GM21360 (cell line): ENCODE measurements at regions not wholly inside any gene's neighbourhood (a gene's known extent, or its start where the extent isn't known, plus 50 kb on each side); places are given as distances from the start of the nearest gene placed in this dataset.
"Not testable (repeated sequence)": the region's sequence is repeated elsewhere in the genome, so short reads cannot be mapped to it uniquely, and the experiment has no call there.

Experiments
- ATAC-seq: cut with Tn5 transposase; IDR thresholded peaks from one replicate; pipeline ENCODE4 v1.9.1; 2021; ENCODE audit warnings: mild to moderate bottlenecking, moderate library complexity; ENCODE audit not compliant: unreplicated experiment

GRCh38 chr7:81235997-81236396 is 317.1 kb upstream of the SEMA3C start:
- no peak for ATAC-seq

GRCh38 chr7:81234896-81235295 is 316.0 kb upstream of the SEMA3C start:
- no peak for ATAC-seq

- no peak for ATAC-seq
Measured at GRCh38 chr7:81233208-81233940, 314.5 kb upstream of the SEMA3C start.

DNA sequence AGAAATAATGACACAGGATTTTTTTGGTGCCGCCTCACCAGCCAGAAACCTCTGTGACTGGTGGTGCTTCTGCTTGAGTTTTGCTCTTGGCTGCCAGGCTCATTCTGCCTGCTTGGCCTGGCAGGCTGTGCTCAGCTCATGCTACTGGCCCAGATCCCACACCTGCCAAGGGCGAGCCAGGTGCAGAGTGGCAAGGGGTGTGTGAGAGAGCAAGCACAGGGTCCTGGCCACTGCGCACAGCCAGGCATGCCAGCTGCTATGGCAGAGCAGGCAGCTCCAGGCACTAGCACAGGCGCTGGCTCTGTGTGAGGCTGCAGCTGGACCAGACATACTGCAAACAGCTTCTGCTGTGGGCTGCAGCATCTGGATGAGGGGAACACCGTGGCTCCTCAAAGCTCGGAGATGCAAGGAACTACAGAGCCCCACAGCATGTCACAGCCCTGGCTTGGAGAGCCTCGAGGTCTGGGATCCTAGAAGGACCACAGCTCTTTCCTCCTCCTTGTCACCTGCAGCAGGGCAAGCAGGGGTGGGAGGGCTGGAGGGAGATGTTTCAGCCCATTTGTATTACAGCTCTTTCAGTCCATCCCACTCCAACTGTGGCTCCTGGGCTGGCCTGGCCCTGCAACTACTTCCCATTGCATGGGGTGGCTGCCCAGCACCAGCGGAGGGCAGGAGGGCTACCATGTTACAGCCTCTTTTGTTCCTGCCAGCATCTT is 313.4 kb upstream of the SEMA3C start:
- ATAC-seq, result no peak

GRCh38 chr7:81231301-81231838 is 312.5 kb upstream of the SEMA3C start:
- ATAC-seq, result no peak

DNA sequence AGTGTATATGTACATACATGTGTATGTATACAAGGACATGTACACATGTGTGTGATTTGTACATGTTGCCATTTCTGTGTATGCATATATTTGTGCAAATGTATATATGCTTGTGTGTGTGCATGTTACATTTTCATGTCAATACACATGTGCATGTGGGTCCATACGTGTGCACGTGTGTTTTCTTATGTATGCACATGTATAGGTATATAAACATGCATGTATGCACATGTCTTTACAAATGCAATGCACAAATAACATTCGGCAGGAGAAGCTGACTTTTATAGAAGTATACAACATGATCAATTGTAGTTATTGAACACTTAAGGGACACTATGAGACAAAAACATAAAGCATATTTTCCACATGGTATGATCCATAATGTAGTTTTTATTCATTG is 307.4 kb upstream of the SEMA3C start:
- ATAC-seq, result no peak

DNA sequence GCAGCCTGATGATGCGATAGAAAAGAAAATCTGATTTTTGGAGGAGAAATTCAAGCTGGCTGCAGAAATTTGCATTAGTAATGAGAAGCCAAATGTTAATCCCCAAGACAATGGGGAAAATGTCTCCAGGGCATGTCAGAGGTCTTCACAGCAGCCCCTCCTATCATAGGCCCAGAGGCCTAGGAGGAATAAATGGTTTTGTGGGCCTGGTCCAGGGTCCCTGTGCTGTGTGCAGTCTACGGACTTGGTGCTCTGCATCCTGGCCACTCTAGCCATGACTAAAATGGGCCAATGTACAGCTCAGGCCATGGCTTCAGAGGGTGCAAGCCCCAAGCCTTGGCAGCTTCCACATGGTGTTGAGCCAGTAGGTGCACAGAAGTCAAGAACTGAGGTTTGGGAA is 303.8 kb upstream of the SEMA3C start:
- not testable (repeated sequence) for ATAC-seq

DNA sequence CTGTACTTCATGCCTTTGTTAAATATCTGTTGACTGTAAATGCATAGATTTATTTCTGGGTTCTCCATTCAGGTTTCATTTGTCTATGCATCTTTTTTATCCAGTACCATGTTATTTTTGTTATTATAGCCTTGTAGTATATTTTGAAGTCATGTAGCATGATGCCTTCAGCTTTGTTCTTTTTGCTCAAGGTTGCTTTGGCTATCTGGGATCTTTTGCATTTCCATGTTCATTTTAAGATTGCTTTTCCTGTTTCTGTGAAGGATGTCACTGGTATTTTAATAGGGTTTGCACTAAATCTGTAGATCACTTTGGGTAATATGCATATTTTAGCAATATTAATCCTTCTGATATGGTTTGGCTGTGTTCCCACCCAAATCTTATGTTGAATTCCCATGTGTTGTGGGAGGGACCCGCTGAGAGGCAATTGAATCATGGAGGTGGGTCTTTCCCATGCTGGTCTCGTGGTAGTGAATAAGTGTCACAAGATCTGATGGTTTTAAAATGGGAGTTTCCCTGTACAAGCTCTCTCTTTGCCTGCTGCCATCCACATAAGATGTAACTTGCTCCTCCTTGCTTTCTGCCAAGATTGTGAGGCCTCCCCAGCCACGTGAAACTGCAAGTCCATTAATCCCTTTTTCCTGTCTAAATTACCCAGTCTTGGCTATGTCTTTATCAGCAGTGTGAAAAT is 302.8 kb upstream of the SEMA3C start:
- ATAC-seq, result no peak

DNA sequence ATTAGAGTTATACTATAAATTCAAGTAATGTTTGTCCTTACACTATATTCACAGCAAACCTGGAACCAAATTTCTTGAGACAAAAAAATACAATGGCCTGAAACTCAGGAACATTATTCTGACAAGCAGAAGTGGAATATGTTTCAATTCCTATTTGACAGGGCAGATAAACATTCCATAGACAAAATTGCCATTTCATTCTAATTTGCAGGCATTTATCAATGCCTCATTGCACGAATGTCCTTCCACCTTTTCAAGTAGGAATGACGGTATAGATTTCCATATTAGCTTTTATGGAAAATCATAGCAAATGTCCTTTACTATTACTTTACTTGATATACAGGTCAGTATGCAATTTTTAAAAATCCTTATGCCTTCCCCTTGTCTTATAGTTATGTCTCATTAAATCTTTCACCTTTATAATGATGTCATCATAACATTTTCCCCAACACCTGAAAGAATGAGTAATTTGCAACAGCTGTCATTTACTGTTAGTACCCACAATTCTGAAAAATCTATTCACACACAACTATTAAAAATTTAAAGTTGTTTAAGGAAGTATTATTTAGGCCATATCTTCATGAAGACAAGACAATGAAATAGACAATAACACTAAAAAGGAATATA is 299.7 kb upstream of the SEMA3C start:
- no peak for ATAC-seq

- ATAC-seq, result no peak
Measured at GRCh38 chr7:81213394-81213793, 294.5 kb upstream of the SEMA3C start.

DNA sequence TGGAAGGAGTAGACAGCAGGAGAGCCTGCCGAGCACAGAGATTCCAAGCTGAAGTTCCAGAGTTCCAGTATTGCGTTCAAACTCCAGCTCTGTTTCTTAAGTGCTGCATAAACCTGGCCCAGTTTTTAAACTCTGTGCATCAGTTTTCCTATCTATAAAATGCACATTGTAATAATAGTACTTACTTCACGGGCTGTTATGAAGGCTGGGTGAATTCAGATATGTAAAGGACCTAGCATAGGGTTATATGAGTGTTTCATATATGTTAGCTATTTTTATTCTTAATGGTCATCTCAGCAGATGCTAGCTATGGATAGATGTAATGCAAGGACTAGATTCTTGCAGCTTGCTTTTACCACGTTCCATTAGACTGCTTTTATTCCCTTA is 293.1 kb upstream of the SEMA3C start:
- ATAC-seq, result no peak

DNA sequence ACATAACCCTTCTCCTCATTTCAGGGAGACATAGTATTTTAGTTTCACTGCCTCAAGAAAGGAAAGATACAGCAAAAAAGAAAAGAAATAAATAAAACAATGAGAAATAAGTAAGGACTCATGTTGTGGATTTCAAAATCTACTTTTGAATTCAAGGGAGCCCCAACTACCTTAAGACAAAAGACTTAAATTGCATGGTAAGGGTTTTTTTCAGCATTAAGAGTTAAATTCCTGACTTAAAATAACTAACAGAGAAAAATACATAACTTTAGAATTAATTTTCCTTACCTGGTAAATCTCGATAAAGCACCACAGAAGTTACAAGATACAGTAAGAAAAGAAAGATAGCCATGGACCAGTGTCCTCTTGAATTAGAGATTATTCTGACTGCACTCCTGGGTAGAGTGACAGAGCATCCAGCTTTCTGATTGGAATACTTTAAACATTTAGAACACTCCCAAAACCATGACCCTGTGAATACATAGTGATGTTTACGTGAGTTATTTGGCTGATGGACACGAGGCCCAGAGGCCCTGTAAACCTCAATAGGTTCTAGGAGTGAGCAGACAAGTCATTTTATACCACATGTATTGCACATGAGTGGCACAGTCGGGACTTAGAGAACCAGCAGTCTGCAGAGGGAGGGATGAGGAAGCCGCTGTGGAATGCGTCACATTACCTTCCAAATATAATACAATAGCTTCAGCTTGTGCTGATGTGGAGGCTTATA is 292.5 kb upstream of the SEMA3C start:
- no peak for ATAC-seq

DNA sequence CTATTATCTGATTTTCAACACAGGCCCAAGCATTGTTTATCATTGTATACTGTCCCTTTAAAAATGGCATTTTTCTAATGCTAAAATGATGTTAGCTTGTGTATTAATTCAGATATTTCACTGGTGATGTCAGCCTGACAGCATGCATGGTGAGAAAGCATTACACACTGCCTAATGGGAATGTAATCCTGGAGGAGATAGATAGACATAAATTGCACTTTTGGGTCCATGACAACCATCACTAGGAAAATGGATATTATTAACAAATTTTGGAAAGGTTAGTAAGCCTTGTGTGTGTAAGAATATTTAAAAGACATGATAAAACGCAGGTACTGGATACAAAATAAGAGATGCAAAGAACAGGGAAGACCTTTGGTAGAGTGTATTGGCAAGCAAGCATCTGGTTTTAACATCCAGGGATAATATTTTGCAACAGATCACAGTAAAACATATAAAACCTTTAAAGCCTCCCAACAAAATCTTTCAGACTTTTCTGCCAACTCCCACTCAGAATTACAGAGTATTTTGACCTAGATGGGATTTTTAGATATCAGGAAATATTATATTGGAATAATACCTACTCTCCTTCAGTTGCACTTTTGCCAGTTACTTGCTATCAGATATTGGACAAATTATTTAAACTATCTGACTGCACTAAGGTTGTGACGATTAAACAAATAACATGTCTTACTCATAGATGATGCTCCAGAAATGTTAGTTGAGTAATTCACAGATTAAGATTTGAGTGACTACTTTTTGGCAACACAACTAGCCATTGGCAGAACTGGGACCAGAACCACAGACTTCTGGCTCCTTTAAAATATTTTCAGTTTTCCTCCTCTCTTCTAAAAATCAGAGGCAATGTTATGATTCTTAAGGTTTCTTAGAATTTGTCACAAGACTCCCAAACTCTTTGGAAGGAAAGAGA is 291.6 kb upstream of the SEMA3C start:
- ATAC-seq, result no peak

GRCh38 chr7:81209059-81209458 is 290.2 kb upstream of the SEMA3C start:
- ATAC-seq, result no peak

- no peak for ATAC-seq
Measured at GRCh38 chr7:81207801-81208200, 288.9 kb upstream of the SEMA3C start.

- ATAC-seq, result no peak
Measured at GRCh38 chr7:81206667-81207360, 288.0 kb upstream of the SEMA3C start.

- no peak for ATAC-seq
Measured at GRCh38 chr7:81206217-81206616, 287.4 kb upstream of the SEMA3C start.

GRCh38 chr7:81201188-81201587 is 282.3 kb upstream of the SEMA3C start:
- ATAC-seq, result no peak

DNA sequence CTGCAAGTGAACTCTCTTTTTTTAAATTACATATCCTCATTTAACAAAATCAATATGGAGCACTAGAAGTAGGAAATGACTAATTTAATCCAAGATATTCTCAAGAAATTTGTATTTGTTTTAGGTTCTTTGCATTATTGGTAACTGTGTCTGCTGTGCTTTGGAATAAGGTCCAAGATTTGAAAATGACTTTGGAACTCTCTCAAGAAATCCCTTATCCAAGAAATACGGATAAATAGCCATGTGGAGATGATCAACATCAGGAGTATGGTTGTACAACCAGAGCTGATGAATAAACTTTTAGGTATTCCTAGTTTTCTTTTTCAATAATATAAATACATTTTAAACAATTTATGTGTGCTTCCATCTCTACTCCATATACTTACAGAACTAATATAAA is 279.9 kb upstream of the SEMA3C start:
- no peak for ATAC-seq
